Cardiac septum (tissue), 1 donor: ENCODE measurements at regions not wholly inside any gene's neighbourhood (a gene's known extent, or its start where the extent isn't known, plus 50 kb on each side); places are given as distances from the start of the nearest gene placed in this dataset.

Experiments
- DNase-seq: peaks from one replicate; pipeline ENCODE4 v3.0.0-alpha.2; 2020; ENCODE audit warnings: low spot score
- intact Hi-C: fragments of 100-400 bp; cut with DNase I; formaldehyde crosslinking; loops from one replicate; pipeline ENCODE4 v1.14.0; 2022
- donor health status: DM: no; HTN: no; CAD: no.

GRCh38 chr4:65973186-65973585 is 302.9 kb upstream of the EPHA5 start:
- intact Hi-C loops, result no loop called here
- DNase-seq, result no peak

GRCh38 chr4:65971686-65972085 is 301.4 kb upstream of the EPHA5 start:
- no peak for DNase-seq
- intact Hi-C loops, result no loop called here

GRCh38 chr4:65968831-65969558 is 298.7 kb upstream of the EPHA5 start:
- intact Hi-C loops, result no loop called here
- no peak for DNase-seq

DNA sequence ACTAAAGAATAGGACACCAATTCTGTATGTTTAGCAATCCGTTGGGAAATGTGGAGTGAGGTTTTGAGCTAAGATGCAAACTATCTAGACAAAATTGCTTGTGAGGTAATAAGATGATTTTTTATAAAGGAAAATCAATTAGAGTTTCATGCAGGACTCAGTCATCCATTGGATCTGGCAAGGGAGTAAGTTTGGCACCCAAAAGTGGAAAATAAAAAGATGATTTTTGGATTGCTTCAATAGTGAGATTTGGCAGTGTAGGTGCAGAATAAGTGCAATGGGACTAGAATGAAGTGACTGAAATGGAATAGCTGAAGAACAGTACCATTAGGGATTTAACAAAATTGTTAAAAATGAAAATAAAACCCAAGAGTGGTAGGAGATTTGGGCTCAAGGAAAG is 290.5 kb upstream of the EPHA5 start:
- intact Hi-C loops, result no loop called here
- DNase-seq, result no peak

DNA sequence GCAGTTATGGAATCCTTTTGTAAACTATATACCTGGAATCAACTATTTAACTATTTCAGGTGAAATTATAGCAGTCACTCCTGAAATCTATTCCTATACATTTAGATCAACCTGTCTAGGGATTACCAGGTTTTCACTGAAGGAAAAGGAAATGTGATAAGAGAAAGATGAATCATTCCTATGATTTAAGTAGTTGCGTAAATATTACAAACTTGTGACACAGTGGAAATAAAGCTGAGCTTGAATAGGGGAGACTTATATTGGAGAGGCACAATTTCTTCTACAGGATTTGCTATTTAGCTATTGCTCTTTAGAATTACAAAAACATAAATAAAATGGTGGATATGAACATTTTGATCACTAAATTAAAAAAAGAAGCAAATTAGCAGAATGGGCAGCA is 284.1 kb upstream of the EPHA5 start:
- intact Hi-C loops, result no loop called here

DNA sequence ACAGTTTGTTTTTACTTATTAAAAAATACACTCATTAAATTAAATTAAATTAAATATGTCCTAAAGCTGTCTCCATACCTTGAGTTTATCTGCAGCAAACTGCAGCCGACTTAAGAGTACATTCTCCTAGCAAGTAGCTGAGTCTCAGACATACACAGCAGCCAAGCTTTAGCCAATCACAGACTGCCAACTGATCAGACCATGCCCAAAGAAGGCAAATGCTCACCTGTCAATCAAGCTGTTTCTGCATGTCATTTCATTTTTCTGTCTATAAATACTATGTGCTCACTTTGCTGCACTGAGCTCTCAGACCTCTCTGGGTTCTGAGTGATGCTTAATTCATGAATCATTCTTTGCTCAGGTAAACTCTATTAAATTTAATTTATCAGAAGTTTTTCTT is 280.9 kb upstream of the EPHA5 start:
- DNase-seq, result no peak
- intact Hi-C loops, result no loop called here

More for the DNA sequence above, 284.1 kb upstream of the EPHA5 start:
- no peak for DNase-seq

GRCh38 chr4:65943076-65943475 is 272.8 kb upstream of the EPHA5 start:
- DNase-seq, result no peak
- intact Hi-C loops, result no loop called here

DNA sequence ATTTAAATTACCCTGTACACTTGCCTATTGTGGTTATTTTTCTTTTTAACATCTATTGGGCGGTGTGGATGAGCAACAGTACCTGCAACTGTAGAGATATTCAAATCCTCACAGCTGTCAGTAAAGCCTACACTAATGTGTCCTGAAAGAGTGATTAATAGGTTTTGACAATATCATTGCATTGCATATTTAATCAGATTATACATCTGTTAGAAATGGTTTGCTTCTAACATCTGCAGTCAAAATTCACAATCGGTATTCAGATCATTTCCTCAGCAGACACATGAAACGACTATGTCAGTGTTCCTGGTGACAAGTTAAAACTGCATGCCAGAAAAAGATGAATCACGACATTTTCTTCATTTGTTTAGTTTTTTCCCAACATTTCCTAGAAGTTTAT is 254.6 kb upstream of the EPHA5 start:
- no peak for DNase-seq
- intact Hi-C loops, result no loop called here

GRCh38 chr4:65923616-65924015 is 253.3 kb upstream of the EPHA5 start:
- no peak for DNase-seq
- intact Hi-C loops, result no loop called here

- intact Hi-C loops, result no loop called here
- no peak for DNase-seq
Measured at GRCh38 chr4:65921180-65921579, 250.9 kb upstream of the EPHA5 start.

DNA sequence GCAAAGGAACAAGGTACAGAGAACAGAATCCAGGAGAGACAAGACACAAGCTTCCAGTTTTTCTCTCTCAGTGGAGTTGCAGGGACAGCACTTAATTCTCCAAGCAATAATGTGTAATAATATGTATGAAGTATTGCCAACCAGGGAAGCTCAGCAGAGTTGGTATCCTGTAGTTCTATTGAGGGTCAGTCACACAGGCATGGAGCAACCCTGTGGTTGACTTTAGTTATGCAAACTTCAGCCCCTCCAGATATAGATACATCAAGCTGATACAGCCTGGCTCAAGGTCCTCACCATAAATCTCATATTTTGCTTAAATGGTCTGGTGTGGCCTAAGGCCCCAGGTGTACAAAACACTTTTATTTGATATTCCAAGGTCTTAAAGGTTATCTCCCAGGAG is 248.6 kb upstream of the EPHA5 start:
- intact Hi-C loops, result no loop called here
- no peak for DNase-seq

DNA sequence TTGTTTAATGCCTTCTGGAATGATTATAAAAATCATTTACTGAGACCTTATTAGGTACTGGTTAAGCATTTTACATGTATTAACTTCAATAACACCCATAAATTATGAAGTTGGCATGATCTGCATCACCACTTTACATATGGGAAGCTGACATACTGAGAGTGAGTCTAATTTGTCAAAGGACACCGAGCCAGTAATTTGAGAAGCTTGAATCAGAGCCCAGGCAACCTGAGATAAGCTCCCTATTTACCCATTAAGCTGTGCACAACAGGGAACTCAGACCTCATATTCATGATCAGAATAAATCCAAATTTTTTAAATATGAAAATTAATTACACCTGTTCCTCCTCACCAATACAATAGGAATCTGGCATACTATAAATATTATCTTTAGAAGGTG is 247.9 kb upstream of the EPHA5 start:
- no peak for DNase-seq
- intact Hi-C loops, result no loop called here

DNA sequence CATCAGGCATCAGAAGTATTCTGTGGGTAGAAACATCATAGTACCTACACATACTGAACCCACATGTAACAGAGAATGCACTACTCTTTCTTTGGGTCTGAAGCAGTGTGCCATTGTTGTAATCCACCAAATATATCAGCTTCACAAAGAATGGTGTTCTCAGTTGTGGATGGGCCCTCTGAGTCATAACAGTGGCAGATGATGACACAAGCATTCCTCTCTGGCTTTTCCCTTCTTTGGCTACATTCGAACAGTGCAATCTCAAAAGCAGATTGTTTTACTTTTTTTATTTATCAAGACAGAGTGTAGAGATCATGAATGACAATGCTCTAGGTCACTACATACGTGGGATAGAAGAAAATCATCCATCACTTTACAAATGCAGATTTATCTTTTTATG is 247.2 kb upstream of the EPHA5 start:
- no peak for DNase-seq
- intact Hi-C loops, result no loop called here

GRCh38 chr4:65911720-65912119 is 241.4 kb upstream of the EPHA5 start:
- intact Hi-C loops, result no loop called here
- DNase-seq, result no peak

GRCh38 chr4:65893957-65894755 is 223.9 kb upstream of the EPHA5 start:
- intact Hi-C loops, result no loop called here
- no peak for DNase-seq

DNA sequence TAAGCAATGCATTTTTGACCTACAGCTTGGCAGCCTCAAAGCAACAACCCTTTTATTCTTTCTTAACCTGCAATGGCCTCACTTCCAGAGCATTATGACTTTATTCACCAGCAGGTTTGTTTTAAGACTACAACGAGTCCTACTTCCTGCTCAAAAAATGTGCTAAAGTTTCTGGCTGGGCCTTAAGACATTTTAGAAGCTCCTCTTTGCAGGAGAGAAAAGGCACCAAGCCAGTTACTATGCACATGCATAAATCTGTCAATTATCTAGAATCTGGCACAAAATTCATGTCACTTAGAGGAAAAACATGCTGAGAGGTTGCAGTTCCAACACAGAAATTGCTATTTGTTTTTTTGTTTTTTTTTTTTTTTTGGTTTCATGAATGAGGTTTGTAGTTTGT is 223.0 kb upstream of the EPHA5 start:
- intact Hi-C loops, result no loop called here
- DNase-seq, result no peak

DNA sequence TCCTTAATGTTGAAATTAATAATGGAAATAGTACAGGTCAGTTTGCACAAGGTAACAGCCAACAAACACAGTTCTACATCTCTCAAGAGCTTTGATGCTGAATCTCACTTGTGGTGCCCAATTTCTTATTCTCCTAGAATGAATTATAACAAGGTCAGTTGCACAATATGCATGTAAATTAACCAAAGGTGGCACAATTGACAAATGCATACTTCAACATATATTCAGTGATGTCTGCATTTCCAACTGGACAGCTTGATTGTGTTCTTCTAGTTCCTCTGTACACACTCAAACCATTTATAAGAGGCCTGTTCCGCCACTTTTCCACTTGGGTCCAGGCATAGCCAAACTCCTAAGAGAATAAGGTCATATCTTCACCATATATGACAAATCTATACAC is 210.3 kb upstream of the EPHA5 start:
- no peak for DNase-seq
- intact Hi-C loops, result no loop called here

GRCh38 chr4:65868096-65868824 is 198.0 kb upstream of the EPHA5 start:
- intact Hi-C loops, result no loop called here
- DNase-seq, result no peak

DNA sequence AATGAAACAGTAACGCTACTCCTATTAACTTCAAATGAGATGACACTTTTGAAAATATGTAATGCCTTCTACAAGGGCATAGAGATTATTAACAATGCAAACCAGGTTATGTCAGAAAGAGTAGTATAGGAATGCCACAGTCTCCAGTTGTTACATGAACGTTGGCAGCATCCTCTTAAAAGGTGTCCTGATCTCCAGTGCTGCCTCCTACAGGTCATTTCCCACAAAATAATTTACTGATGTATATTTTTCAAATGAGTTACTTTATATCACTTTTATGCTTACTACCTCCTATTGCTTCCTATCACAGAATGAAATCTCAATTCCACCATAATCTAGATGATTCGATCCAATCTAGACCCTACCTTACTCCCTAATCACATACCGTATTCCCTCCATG is 195.2 kb upstream of the EPHA5 start:
- DNase-seq, result no peak
- intact Hi-C loops, result no loop called here

DNA sequence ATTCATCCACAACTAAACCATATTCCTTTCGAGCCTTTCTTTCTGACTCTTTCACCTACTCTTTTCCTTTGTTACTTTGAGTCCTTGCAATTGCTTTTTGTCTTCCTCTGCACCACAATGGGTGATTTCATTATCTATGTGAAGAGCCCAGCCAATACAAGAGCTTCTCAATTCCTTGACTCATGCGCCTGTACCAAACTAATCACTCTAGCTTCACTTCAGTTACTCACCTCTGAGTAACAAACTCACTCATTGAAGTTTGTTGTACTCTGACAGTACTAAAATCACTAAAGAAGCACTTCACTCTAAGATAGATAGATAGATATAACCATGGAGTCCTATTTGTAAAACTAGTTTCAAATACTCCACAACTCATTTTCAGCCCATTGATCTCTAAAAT is 191.7 kb upstream of the EPHA5 start:
- intact Hi-C loops, result no loop called here
- no peak for DNase-seq
